Endothelial cell of umbilical vein (primary cell): ENCODE measurements at regions not wholly inside any gene's neighbourhood (a gene's known extent, or its start where the extent isn't known, plus 50 kb on each side); places are given as distances from the start of the nearest gene placed in this dataset.

Source experiments
- BruUV-seq: library from RNA; stranded (reverse); fragments of 400-500 nt; replicated peaks from 2 replicates; lab custom pipeline; 2021; lab: Mats Ljungman, UMichigan
- CTCF ChIA-PET: fragments of 300-600, 350-600 bp; sonication (Branson Sonifier 250); formaldehyde crosslinking; loops from one replicate; lab custom pipeline; 2021; ENCODE audit warnings: antibody characterized with exemption, inconsistent platforms; lab: Charles Lee
- POLR2A ChIA-PET: fragments of 300-600, 350-600 bp; sonication (Branson Sonifier 250); formaldehyde crosslinking; loops from one replicate; lab custom pipeline; 2021; ENCODE audit warnings: antibody characterized with exemption, inconsistent platforms; lab: Charles Lee
- DNase-seq: peaks from one replicate; pipeline ENCODE4 v3.0.0-alpha.2; 2011; ENCODE audit warnings: low read depth, low spot score
- FAIRE-seq: peaks from 2 replicates; lab custom pipeline; 2011; peaks lifted over from hg19 to GRCh38; lab: Jason Lieb, UNC
- H2AFZ ChIP-seq: 2 replicates; pipeline ENCODE4 v1.6.0; 2012; ENCODE audit warnings: low read depth, low read length, control low read depth, inconsistent platforms
- H3K27ac ChIP-seq: 2 replicates; pipeline ENCODE4 v1.5.1; 2011; ENCODE audit warnings: low read depth, mild to moderate bottlenecking, control low read depth, low read length, moderate library complexity; ENCODE audit not compliant: insufficient read depth
- H3K27me3 ChIP-seq, 2 experiments: 2 replicates each; pipeline versions ENCODE4 v1.6.0 to v1.6.1; 2011; ENCODE audit warnings: low read length in 2 of 2, mixed read lengths in 1 of 2; ENCODE audit not compliant: control insufficient read depth in 2 of 2, insufficient read depth in 2 of 2
- H3K36me3 ChIP-seq, 2 experiments: 2 replicates in 1 of 2; 3 replicates in 1 of 2; pipeline ENCODE4 v1.5.1; 2011; ENCODE audit warnings: low read length in 2 of 2, mild to moderate bottlenecking in 1 of 2, moderate library complexity in 1 of 2; ENCODE audit not compliant: control insufficient read depth in 2 of 2, insufficient read depth in 2 of 2; ENCODE audit errors: extremely low read depth in 1 of 2
- H3K4me1 ChIP-seq: 3 replicates; pipeline ENCODE4 v1.5.1; 2011; ENCODE audit warnings: mild to moderate bottlenecking, low read length; ENCODE audit not compliant: control insufficient read depth, insufficient read depth; ENCODE audit errors: extremely low read depth
- H3K4me2 ChIP-seq: 2 replicates; pipeline ENCODE4 v1.6.1; 2011; ENCODE audit warnings: low read length, control low read depth, mixed read lengths; ENCODE audit not compliant: insufficient read depth
- H3K4me3 ChIP-seq, 3 experiments: fragments of 200-600 bp in 1 of 3; sonication (generic), shearing (Covaris generic) in 1 of 3; replicated peaks in 1 of 3; 2 replicates each; pipeline ENCODE4 v1.5.1; 2011 to 2016; ENCODE audit warnings: control low read depth in 3 of 3, low read length in 3 of 3, mild to moderate bottlenecking in 2 of 3, inconsistent platforms in 1 of 3, low read depth in 1 of 3, moderate library complexity in 1 of 3; ENCODE audit not compliant: insufficient read depth in 1 of 3
- H3K79me2 ChIP-seq: 2 replicates; pipeline ENCODE4 v1.6.0; 2012; ENCODE audit warnings: low read length, inconsistent platforms; ENCODE audit not compliant: control insufficient read depth, insufficient read depth
- H3K9ac ChIP-seq: replicated peaks from 2 replicates; pipeline ENCODE3; 2011; ENCODE audit warnings: low read length, control low read depth; ENCODE audit not compliant: insufficient read depth; ENCODE audit errors: extremely low read depth
- H3K9me1 ChIP-seq: replicated peaks from 3 replicates; pipeline ENCODE4 v1.6.0; 2011; ENCODE audit warnings: mild to moderate bottlenecking, low read length; ENCODE audit not compliant: control insufficient read depth, insufficient read depth; ENCODE audit errors: extremely low read depth
- H3K9me3 ChIP-seq: replicated peaks from 2 replicates; pipeline ENCODE4 v1.5.1; 2012; ENCODE audit warnings: low read length, inconsistent platforms; ENCODE audit not compliant: control insufficient read depth, insufficient read depth
- H4K20me1 ChIP-seq: replicated peaks from 2 replicates; pipeline ENCODE3; 2011; ENCODE audit warnings: mild to moderate bottlenecking, low read length; ENCODE audit not compliant: control insufficient read depth, insufficient read depth; ENCODE audit errors: extremely low read depth
- EZH2 ChIP-seq: IDR thresholded peaks from 2 replicates; pipeline ENCODE4 v1.6.1; 2012; ENCODE audit warnings: borderline replicate concordance, low read depth, mild to moderate bottlenecking, moderate library complexity, low read length, inconsistent platforms; ENCODE audit not compliant: severe bottlenecking
- FOS ChIP-seq: IDR thresholded peaks from 2 replicates; pipeline ENCODE4 v1.6.1; 2011; ENCODE audit warnings: mild to moderate bottlenecking, low read length, moderate library complexity, borderline replicate concordance; ENCODE audit not compliant: insufficient read depth
- GATA2 ChIP-seq: IDR thresholded peaks from 2 replicates; pipeline ENCODE4 v1.7.0; 2011; ENCODE audit warnings: low read depth, mild to moderate bottlenecking, moderate library complexity, mixed read lengths, low read length; ENCODE audit not compliant: insufficient read length, insufficient read depth
- JUN ChIP-seq: IDR thresholded peaks from 2 replicates; pipeline ENCODE4 v1.6.1; 2011; ENCODE audit warnings: borderline replicate concordance, low read depth; ENCODE audit not compliant: insufficient read length, insufficient read depth
- MYC ChIP-seq: IDR thresholded peaks from one replicate; pipeline ENCODE4 v1.6.1; 2011; ENCODE audit warnings: mild to moderate bottlenecking, low read depth, low read length
- POLR2A ChIP-seq: IDR thresholded peaks from 2 replicates; pipeline ENCODE4 v1.6.1; 2012; ENCODE audit warnings: low read depth, mild to moderate bottlenecking, control low read depth, low read length
- POLR2AphosphoS5 ChIP-seq: IDR thresholded peaks from 2 replicates; pipeline ENCODE4 v1.6.1; 2012; ENCODE audit warnings: low read depth, mild to moderate bottlenecking, control low read depth, low read length, moderate library complexity; ENCODE audit not compliant: insufficient read depth
- dilution Hi-C: fragments of 300-500 bp; cut with MboI; formaldehyde crosslinking; loops from one replicate; pipeline ENCODE4 v1.15.0; 2019; ENCODE audit warnings: low sequenced_read_pairs; ENCODE audit not compliant: extremely low pct_ligation_motif_present
- intact Hi-C: fragments of 100-400 bp; cut with micrococcal nuclease; formaldehyde crosslinking; loops from one replicate; pipeline ENCODE4 v1.10.0; 2022
- TF ChIP-seq, protein P1 (sequence below): IDR thresholded peaks from 2 replicates; pipeline ENCODE4 v1.6.1; 2011; ENCODE audit not compliant: insufficient read depth, insufficient read length
- TF ChIP-seq, protein P2 (sequence below), 2 donors: IDR thresholded peaks; 1 replicate in 1 of 2; 2 replicates in 1 of 2; pipeline ENCODE4 v1.5.1; 2011; ENCODE audit warnings: low read length in 2 of 2, mild to moderate bottlenecking in 2 of 2, moderate library complexity in 2 of 2, control low read depth in 1 of 2, inconsistent platforms in 1 of 2, low read depth in 1 of 2; ENCODE audit not compliant: insufficient read depth in 1 of 2; ENCODE audit errors: extremely low read depth in 1 of 2

DNA sequence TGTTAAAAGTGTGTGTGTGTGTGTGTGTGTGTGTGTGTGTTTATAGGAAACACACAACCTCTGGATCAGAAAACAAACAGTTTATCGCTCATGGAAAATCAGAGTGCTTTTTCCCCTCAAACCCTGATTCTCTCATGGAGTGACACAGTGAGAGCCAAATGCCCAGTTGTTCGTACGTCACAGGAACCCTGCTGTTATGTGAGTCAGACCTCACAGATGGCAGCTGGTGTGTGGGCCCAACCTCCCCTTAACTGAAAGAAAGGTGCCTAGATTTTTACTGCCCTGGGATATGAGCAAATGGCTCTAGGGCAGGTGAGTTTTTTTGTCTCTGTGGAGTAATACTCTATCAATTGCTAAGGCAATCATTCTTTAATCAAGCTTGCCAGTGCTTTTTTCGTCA, 1788.1 kb downstream of the BRINP3 start:
- no peaks in the 10 kb centered on the region for H3K9me3 ChIP-seq
- no peak for FAIRE-seq
- TF ChIP-seq GATA2 (no peak), MYC (no peak), FOS (no peak), EZH2 (no peak), JUN (no peak), POLR2AphosphoS5 (no peak), POLR2A (no peak)
- TF ChIP-seq, protein P1, sequence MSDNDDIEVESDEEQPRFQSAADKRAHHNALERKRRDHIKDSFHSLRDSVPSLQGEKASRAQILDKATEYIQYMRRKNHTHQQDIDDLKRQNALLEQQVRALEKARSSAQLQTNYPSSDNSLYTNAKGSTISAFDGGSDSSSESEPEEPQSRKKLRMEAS, result no peak
- TF ChIP-seq, protein P2, sequence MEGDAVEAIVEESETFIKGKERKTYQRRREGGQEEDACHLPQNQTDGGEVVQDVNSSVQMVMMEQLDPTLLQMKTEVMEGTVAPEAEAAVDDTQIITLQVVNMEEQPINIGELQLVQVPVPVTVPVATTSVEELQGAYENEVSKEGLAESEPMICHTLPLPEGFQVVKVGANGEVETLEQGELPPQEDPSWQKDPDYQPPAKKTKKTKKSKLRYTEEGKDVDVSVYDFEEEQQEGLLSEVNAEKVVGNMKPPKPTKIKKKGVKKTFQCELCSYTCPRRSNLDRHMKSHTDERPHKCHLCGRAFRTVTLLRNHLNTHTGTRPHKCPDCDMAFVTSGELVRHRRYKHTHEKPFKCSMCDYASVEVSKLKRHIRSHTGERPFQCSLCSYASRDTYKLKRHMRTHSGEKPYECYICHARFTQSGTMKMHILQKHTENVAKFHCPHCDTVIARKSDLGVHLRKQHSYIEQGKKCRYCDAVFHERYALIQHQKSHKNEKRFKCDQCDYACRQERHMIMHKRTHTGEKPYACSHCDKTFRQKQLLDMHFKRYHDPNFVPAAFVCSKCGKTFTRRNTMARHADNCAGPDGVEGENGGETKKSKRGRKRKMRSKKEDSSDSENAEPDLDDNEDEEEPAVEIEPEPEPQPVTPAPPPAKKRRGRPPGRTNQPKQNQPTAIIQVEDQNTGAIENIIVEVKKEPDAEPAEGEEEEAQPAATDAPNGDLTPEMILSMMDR (IDR thresholded peaks at IDR 0.05; ENCODE audit: extremely low read depth in 1 of 2, insufficient read depth in 1 of 2, low read depth in 1 of 2, low read length in 2 of 2), result no peak
- no peaks in the 10 kb centered on the region for H3K9me1 ChIP-seq
- no peaks in the 10 kb centered on the region for H4K20me1 ChIP-seq
- no peak overlapping the region for H3K4me2 ChIP-seq
- dilution Hi-C loops (no loop called here), intact Hi-C loops (no loop called here)
- no peak overlapping the region for H3K27ac ChIP-seq
- no peak overlapping the region for H2AFZ ChIP-seq
- BruUV-seq, result no TSS peak
- DNase-seq, result no peak
- H3K27me3 ChIP-seq, result no peaks in the 10 kb centered on the region
- H3K9ac ChIP-seq, result no peak overlapping the region
- no peak overlapping the region for H3K4me3 ChIP-seq
- H3K4me1 ChIP-seq, result no peaks in the 10 kb centered on the region
- CTCF ChIA-PET, result no interaction called here
- POLR2A ChIA-PET, result no interaction called here
- no peaks in the 10 kb centered on the region for H3K79me2 ChIP-seq
- no peaks in the 10 kb centered on the region for H3K36me3 ChIP-seq
